HG02943 (cell line): ENCODE measurements at regions not wholly inside any gene's neighbourhood (a gene's known extent, or its start where the extent isn't known, plus 50 kb on each side); places are given as distances from the start of the nearest gene placed in this dataset.

ENCODE experiments used
- ATAC-seq: cut with Tn5 transposase; IDR thresholded peaks from one replicate; pipeline ENCODE4 v1.9.1; 2021; ENCODE audit warnings: mild to moderate bottlenecking, low read depth, moderate library complexity; ENCODE audit not compliant: unreplicated experiment

GRCh38 chr11:104372111-104372510 lies 208.2 kb upstream of the PDGFD start:
- ATAC-seq: no peak

- ATAC-seq: no peak
Observed at GRCh38 chr11:104370478-104370877, 206.5 kb upstream of the PDGFD start.

GRCh38 chr11:104369761-104370160 lies 205.8 kb upstream of the PDGFD start:
- no peak for ATAC-seq

- ATAC-seq: no peak
Observed at GRCh38 chr11:104366321-104366734, 202.4 kb upstream of the PDGFD start.

- no peak for ATAC-seq
Observed at GRCh38 chr11:104365676-104366075, 201.7 kb upstream of the PDGFD start.

- ATAC-seq: no peak
Observed at GRCh38 chr11:104361975-104362374, 198.0 kb upstream of the PDGFD start.

- ATAC-seq: no peak
Observed at GRCh38 chr11:104352036-104352435, 188.1 kb upstream of the PDGFD start.

GRCh38 chr11:104343578-104343977 lies 179.6 kb upstream of the PDGFD start:
- ATAC-seq: no peak

- no peak for ATAC-seq
Observed at GRCh38 chr11:104340590-104340989, 176.6 kb upstream of the PDGFD start.

GRCh38 chr11:104339380-104339831 lies 175.5 kb upstream of the PDGFD start:
- ATAC-seq: no peak

GRCh38 chr11:104338186-104338585 lies 174.2 kb upstream of the PDGFD start:
- no peak for ATAC-seq

GRCh38 chr11:104337273-104337672 lies 173.3 kb upstream of the PDGFD start:
- ATAC-seq: no peak

- no peak for ATAC-seq
Observed at GRCh38 chr11:104333977-104334376, 170.0 kb upstream of the PDGFD start.

- ATAC-seq: no peak
Observed at GRCh38 chr11:104332110-104332509, 168.2 kb upstream of the PDGFD start.

- ATAC-seq: no peak
Observed at GRCh38 chr11:104329078-104329665, 165.2 kb upstream of the PDGFD start.

- ATAC-seq: no peak
Observed at GRCh38 chr11:104328512-104328907, 164.6 kb upstream of the PDGFD start.

- ATAC-seq: no peak
Observed at GRCh38 chr11:104327861-104328511, 164.0 kb upstream of the PDGFD start.

- no peak for ATAC-seq
Observed at GRCh38 chr11:104325093-104325492, 161.1 kb upstream of the PDGFD start.

GRCh38 chr11:104324276-104324675 lies 160.3 kb upstream of the PDGFD start:
- no peak for ATAC-seq

- no peak for ATAC-seq
Observed at GRCh38 chr11:104323841-104324240, 159.9 kb upstream of the PDGFD start.

GRCh38 chr11:104322696-104323095 lies 158.7 kb upstream of the PDGFD start:
- ATAC-seq: no peak

- no peak for ATAC-seq
Observed at GRCh38 chr11:104320956-104321355, 157.0 kb upstream of the PDGFD start.
